Activated T-helper 17 cell treated with anti-CD3 and anti-CD28 coated beads, Interleukin-2, amount 50 U/mL, for 72 hours (primary cell): ENCODE measurements at regions not wholly inside any gene's neighbourhood (a gene's known extent, or its start where the extent isn't known, plus 50 kb on each side); places are given as distances from the start of the nearest gene placed in this dataset.

Experiments
- ATAC-seq: fragments of 150-1000 bp; cut with Tn5 transposase; replicated peaks from 2 replicates; pipeline ENCODE4 v1.10.0; 2021; ENCODE audit warnings: mild to moderate bottlenecking, moderate library complexity
- H3K27ac Mint-ChIP-seq: one replicate; pipeline ENCODE4 v1.8.0; 2022; ENCODE audit warnings: mixed read lengths
- H3K27me3 Mint-ChIP-seq: one replicate; pipeline ENCODE4 v1.8.0; 2022; ENCODE audit warnings: mixed read lengths
- H3K36me3 Mint-ChIP-seq: one replicate; pipeline ENCODE4 v1.8.0; 2022; ENCODE audit warnings: low read depth, mild to moderate bottlenecking, mixed read lengths
- H3K4me1 Mint-ChIP-seq: one replicate; pipeline ENCODE4 v1.8.0; 2022; ENCODE audit warnings: mixed read lengths
- H3K4me3 Mint-ChIP-seq: one replicate; pipeline ENCODE4 v1.8.0; 2022; ENCODE audit warnings: mild to moderate bottlenecking, mixed read lengths
- H3K9me3 Mint-ChIP-seq: one replicate; pipeline ENCODE4 v1.8.0; 2022; ENCODE audit warnings: mixed read lengths

DNA sequence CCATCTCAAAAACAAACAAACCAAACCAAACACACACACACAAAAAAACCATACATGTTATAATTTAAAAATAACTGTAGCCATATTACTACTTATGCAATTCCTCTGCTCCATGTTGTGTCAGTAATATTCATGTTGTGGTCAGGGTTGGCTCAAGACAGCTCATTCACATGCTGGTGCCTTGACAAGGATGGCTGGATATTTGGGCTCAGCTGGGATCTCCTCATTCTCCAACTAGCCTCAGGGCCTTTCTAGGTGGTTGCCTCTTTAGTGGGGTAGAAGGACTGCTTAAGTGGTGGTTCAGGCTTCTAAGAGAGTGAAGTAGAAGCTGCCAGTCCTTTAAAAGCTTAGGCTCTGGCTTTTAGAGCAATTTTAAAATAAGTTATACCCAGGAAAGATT lies 189.3 kb downstream of the ADRA2A start:
- Mint-ChIP-seq H3K27ac (no peak overlapping the region), H3K27me3 (peaks cover 49% of the 10 kb centered on the region), H3K9me3 (no peaks in the 10 kb centered on the region), H3K4me3 (no peak overlapping the region), H3K36me3 (no peaks in the 10 kb centered on the region), H3K4me1 (no peaks in the 10 kb centered on the region)
- ATAC-seq = no peak

DNA sequence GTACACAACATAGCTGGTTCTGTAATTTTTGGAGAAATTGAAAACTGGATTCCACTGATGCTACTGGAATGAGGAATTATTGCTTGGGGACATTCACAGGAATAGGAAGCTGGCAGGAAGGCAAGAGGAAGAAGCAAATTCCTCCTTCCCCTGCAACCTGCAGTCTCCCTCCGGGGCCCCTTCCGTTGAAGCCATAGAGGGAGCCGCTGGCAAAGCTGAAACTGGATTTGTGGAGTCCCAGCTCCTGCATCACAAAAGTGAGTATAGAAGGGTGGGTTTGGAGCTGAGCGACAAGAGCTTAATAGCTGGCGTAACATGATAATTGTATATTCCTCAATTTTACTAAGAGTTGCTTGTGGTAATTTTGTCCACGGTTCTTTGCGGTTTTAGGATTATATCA lies 190.8 kb downstream of the ADRA2A start:
- Mint-ChIP-seq H3K27me3 (peaks cover 49% of the 10 kb centered on the region), H3K27ac (no peak overlapping the region), H3K9me3 (no peaks in the 10 kb centered on the region), H3K4me3 (no peak overlapping the region), H3K36me3 (no peaks in the 10 kb centered on the region), H3K4me1 (no peaks in the 10 kb centered on the region)
- no peak for ATAC-seq

- no peaks in the 10 kb centered on the region for H3K36me3 Mint-ChIP-seq
- H3K9me3 Mint-ChIP-seq = no peaks in the 10 kb centered on the region
- H3K4me1 Mint-ChIP-seq = no peaks in the 10 kb centered on the region
- H3K27me3 Mint-ChIP-seq = peaks cover 42% of the 10 kb centered on the region
- no peak overlapping the region for H3K27ac Mint-ChIP-seq
- H3K4me3 Mint-ChIP-seq = no peak overlapping the region
- ATAC-seq = no peak
These were observed 196.4 kb downstream of the ADRA2A start for GRCh38 chr10:111273235-111273634.

DNA sequence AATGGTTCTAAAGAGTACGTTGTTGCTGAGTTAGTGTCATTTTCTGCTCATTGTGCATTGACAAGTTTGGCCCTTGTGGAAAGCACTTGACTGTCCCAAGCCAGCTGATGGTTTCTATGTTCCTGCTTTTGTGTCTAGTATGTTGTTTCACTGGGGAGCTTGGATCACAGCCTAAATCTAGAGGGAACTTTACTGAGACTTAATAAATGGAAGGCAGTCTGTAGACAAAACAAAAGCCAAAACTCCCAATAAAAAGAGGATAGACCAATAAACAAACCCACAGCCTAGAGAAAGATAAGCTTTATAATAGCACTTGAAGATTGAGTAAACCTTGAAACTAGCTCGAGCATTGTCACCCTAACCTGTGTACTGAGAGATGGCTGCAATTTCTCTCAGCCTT lies 196.8 kb downstream of the ADRA2A start:
- no peak overlapping the region for H3K4me3 Mint-ChIP-seq
- H3K27ac Mint-ChIP-seq = no peak overlapping the region
- ATAC-seq = no peak
- H3K9me3 Mint-ChIP-seq = no peaks in the 10 kb centered on the region
- H3K4me1 Mint-ChIP-seq = no peaks in the 10 kb centered on the region
- peaks cover 40% of the 10 kb centered on the region for H3K27me3 Mint-ChIP-seq
- H3K36me3 Mint-ChIP-seq = no peaks in the 10 kb centered on the region

DNA sequence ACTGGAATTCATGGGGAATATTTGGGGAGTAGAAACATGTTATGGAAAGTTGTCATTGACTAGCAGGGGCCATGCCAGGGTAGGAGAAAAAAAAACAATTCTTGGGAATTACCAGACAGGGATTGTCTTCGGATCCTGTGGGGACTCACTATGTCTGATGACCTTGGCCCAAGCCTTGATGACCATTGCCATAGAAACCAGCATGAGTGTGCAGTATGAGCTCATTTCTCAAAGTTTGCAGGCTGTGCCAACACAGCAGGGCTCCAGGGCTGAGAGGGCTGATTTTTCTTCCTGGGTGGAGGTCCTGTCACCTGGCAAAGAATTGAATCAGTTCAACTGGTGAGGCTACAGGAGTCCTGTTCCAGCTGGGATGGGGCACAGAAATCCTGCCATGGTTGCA lies 198.3 kb downstream of the ADRA2A start:
- no peaks in the 10 kb centered on the region for H3K36me3 Mint-ChIP-seq

DNA sequence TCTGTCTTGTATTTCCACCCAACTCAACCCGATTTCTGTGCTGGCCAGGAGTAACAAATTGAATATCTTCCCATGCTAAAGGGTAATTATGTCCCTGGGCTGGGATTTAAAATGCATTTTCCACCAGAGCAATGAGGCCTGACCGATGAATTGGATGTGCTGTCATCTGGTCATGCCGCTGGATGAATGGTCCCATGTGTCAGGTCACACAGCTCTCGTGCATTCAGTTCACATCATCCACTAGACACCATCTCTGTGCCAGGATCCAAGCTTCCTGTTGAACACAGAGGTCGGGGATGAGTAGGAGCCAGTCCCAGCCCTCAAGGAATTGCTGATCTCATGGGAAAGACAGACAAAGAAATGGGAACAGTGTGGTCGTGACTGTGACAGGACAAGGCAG lies 200.8 kb downstream of the ADRA2A start:
- Mint-ChIP-seq H3K9me3 (no peaks in the 10 kb centered on the region), H3K36me3 (no peaks in the 10 kb centered on the region), H3K27me3 (peaks cover 22% of the 10 kb centered on the region), H3K4me3 (no peak overlapping the region), H3K4me1 (no peaks in the 10 kb centered on the region), H3K27ac (no peak overlapping the region)
- ATAC-seq = no peak

More for the DNA sequence above, 198.3 kb downstream of the ADRA2A start:
- Mint-ChIP-seq H3K27me3 (peaks cover 30% of the 10 kb centered on the region), H3K9me3 (no peaks in the 10 kb centered on the region), H3K27ac (no peak overlapping the region), H3K4me3 (no peak overlapping the region), H3K4me1 (no peaks in the 10 kb centered on the region)
- no peak for ATAC-seq

GRCh38 chr10:111278266-111278665 lies 201.4 kb downstream of the ADRA2A start:
- H3K36me3 Mint-ChIP-seq = no peaks in the 10 kb centered on the region

DNA sequence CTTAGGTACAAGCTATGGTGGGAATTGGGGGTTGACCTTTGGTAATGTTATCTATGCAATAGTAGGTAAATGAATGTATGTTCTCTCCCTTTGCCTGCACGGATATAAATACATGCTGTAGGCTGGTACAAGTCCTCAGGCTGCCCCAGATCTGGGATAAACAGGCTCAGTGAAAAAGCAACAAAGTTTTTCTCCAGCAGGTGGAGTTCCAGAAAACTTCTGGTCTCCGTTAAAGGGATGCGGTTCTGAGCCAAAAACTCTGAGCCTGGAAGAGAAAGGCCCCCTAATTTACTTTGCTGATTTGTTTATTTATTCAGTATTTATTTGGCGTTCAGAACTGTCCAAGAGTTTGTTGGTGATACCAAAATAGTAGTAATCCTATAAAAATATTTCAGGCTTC lies 204.7 kb downstream of the ADRA2A start:
- Mint-ChIP-seq H3K36me3 (no peaks in the 10 kb centered on the region), H3K9me3 (no peaks in the 10 kb centered on the region), H3K4me1 (no peaks in the 10 kb centered on the region), H3K27ac (no peak overlapping the region), H3K4me3 (no peak overlapping the region), H3K27me3 (peaks cover 14% of the 10 kb centered on the region)
- ATAC-seq = no peak

More at GRCh38 chr10:111278266-111278665, 201.4 kb downstream of the ADRA2A start:
- no peak for ATAC-seq
- H3K4me3 Mint-ChIP-seq = no peak overlapping the region
- H3K9me3 Mint-ChIP-seq = no peaks in the 10 kb centered on the region
- no peak overlapping the region for H3K27ac Mint-ChIP-seq
- no peaks in the 10 kb centered on the region for H3K4me1 Mint-ChIP-seq
- peaks cover 17% of the 10 kb centered on the region for H3K27me3 Mint-ChIP-seq

DNA sequence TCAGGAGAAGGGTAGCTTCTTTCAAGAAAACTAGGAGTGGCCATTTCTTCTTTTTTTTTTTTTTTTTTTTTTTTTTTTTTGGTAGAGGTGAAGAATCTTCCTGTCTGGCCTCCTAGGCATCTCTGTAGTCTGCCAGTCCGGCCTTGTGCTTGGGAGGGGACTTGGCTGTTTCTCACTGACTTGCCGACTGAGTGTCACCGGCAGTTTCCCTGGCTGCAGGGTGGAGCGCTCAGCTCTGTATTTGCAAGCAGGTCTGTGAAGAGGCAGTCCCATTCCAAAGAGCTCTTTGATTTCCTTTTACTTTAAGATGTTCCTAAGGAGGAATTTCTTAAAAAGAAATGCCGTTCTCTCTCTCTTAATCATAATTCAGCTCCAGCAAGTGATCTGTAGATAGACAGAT lies 212.6 kb downstream of the ADRA2A start:
- Mint-ChIP-seq H3K27ac (no peak overlapping the region), H3K9me3 (no peaks in the 10 kb centered on the region), H3K4me3 (no peak overlapping the region), H3K36me3 (no peaks in the 10 kb centered on the region), H3K27me3 (peaks cover 11% of the 10 kb centered on the region), H3K4me1 (no peaks in the 10 kb centered on the region)
- no peak for ATAC-seq

DNA sequence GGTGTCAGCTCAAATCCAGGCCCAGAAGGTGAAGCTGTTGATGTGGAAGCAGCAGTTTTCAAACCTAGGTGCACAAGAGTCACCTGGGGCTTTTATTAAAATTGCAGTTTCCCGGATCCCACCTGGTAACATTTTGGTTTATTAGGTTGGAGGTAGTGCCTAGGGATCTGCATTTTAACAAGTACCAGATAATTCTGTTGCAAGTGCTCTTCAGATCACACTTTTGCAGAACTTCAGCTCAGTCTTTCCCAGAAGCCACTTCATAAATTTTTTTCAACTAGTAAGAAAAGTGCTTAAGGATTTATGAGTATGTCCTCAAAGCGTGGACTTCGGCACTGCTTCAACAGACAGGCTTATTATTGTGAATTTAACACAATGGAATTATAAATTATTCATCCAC lies 213.8 kb downstream of the ADRA2A start:
- peaks cover 11% of the 10 kb centered on the region for H3K27me3 Mint-ChIP-seq
- no peaks in the 10 kb centered on the region for H3K4me1 Mint-ChIP-seq
- H3K27ac Mint-ChIP-seq = no peak overlapping the region
- no peak overlapping the region for H3K4me3 Mint-ChIP-seq
- no peak for ATAC-seq
- H3K9me3 Mint-ChIP-seq = no peaks in the 10 kb centered on the region
- no peaks in the 10 kb centered on the region for H3K36me3 Mint-ChIP-seq

- Mint-ChIP-seq H3K36me3 (no peaks in the 10 kb centered on the region), H3K9me3 (no peaks in the 10 kb centered on the region), H3K27me3 (peaks cover 18% of the 10 kb centered on the region), H3K4me3 (no peak overlapping the region), H3K4me1 (no peaks in the 10 kb centered on the region), H3K27ac (no peak overlapping the region)
- no peak for ATAC-seq
These were observed 219.0 kb downstream of the ADRA2A start for GRCh38 chr10:111295788-111296187.

GRCh38 chr10:111297351-111297848 lies 220.6 kb downstream of the ADRA2A start:
- H3K27ac Mint-ChIP-seq = no peak overlapping the region
- no peaks in the 10 kb centered on the region for H3K9me3 Mint-ChIP-seq
- H3K36me3 Mint-ChIP-seq = no peaks in the 10 kb centered on the region
- H3K4me1 Mint-ChIP-seq = no peaks in the 10 kb centered on the region
- H3K4me3 Mint-ChIP-seq = no peak overlapping the region
- no peak for ATAC-seq
- peaks cover 26% of the 10 kb centered on the region for H3K27me3 Mint-ChIP-seq

DNA sequence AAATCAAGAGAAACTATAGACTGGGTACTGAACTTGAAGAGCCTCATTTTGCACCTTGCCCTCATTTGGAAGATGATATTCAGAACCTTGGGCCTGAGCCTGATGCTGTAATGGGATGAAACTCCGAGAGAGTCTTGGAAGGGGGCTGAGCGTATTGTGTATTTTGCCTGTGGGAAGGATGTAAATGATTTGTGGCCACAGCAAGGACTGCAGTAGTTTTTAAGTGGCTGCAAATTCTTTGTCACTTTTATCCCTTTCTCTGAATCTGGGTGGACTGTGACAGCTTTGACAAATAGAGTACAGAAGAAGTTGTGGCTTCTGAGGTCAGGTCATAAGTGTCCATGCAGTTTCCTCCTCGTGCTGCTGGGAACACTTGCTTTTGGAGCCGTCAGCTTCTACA lies 221.2 kb downstream of the ADRA2A start:
- no peaks in the 10 kb centered on the region for H3K4me1 Mint-ChIP-seq
- no peak overlapping the region for H3K4me3 Mint-ChIP-seq
- peaks cover 26% of the 10 kb centered on the region for H3K27me3 Mint-ChIP-seq
- no peaks in the 10 kb centered on the region for H3K9me3 Mint-ChIP-seq
- H3K36me3 Mint-ChIP-seq = no peaks in the 10 kb centered on the region
- ATAC-seq = no peak
- H3K27ac Mint-ChIP-seq = no peak overlapping the region

DNA sequence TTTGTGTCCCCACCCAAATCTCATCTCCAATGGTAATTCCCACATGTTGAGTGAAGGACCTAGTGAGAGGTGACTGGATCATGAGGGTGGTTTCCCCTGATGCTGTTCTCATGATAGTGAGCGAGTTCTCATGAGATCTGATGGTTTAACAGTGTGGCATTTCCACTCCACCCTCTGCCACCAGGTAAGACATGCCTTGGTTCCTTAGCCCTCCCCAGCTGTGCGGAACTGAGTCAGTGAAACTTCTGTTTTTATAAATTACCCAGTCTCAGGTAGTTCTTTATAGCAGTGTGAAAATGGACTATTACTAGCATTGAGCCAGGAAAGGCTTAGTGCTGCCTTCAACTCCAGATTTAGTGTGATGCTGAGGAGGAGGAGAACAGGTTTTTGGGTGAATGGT lies 222.2 kb downstream of the ADRA2A start:
- Mint-ChIP-seq H3K27me3 (peaks cover 23% of the 10 kb centered on the region), H3K4me3 (no peak overlapping the region), H3K36me3 (no peaks in the 10 kb centered on the region), H3K4me1 (no peaks in the 10 kb centered on the region), H3K27ac (no peak overlapping the region), H3K9me3 (no peaks in the 10 kb centered on the region)
- no peak for ATAC-seq

DNA sequence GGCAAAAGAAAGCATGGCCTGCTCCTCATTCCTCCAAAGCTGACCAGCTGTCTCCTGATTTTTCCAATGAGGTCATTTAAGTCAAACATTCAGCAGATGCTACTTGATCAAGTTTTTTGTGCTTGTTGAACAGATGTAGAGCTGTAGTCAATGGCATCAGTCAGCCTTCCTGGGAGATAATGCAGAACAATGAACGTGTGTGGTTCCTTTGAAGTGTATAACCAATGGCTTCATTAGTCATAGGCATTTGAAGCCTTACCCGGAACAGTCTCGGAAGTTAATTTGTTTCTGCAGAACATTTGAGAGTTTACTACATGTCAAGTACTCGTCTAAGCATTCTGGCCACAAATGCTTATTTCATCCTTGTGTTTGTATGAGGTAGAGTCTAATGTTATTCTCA lies 227.1 kb downstream of the ADRA2A start:
- ATAC-seq = no peak

DNA sequence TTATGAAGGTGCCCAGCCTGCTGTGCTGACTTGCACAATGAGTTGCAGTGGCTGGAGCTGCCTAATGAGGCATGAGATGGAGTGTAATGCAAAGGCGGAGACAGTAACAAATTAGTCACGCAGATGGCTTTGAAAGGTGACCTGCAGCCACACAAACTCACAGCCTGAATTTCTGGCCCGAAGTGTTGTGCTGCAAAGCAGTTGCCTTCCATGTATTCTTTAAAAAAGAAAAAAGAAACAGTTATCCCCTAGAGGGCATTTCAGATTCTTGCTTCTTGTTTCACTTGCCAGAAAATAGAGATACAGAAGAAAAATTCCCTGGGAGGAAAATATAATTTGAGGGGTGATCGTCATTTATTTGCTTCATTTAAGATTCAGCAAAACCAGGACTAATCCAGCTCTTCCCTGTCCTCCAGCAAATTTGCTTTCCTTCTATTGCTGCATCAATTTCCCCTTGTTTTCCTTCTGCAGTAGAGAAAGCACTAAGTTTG lies 239.9 kb downstream of the ADRA2A start:
- Mint-ChIP-seq H3K4me3 (no peak overlapping the region), H3K9me3 (no peaks in the 10 kb centered on the region), H3K36me3 (no peaks in the 10 kb centered on the region), H3K4me1 (no peaks in the 10 kb centered on the region), H3K27me3 (peaks cover 31% of the 10 kb centered on the region), H3K27ac (no peak overlapping the region)
- ATAC-seq = no peak

More for the DNA sequence above, 227.1 kb downstream of the ADRA2A start:
- H3K27me3 Mint-ChIP-seq = peaks cover 16% of the 10 kb centered on the region
- no peak overlapping the region for H3K4me3 Mint-ChIP-seq
- no peaks in the 10 kb centered on the region for H3K36me3 Mint-ChIP-seq
- no peak overlapping the region for H3K27ac Mint-ChIP-seq
- H3K4me1 Mint-ChIP-seq = no peaks in the 10 kb centered on the region
- no peaks in the 10 kb centered on the region for H3K9me3 Mint-ChIP-seq
